ENCODE measurements at regions not wholly inside any gene's neighbourhood (a gene's known extent, or its start where the extent isn't known, plus 50 kb on each side); places are given as distances from the start of the nearest gene placed in this dataset.
A peak's percentile ranks its signal among the peaks of the same experiment; 100 is the strongest.

DNA sequence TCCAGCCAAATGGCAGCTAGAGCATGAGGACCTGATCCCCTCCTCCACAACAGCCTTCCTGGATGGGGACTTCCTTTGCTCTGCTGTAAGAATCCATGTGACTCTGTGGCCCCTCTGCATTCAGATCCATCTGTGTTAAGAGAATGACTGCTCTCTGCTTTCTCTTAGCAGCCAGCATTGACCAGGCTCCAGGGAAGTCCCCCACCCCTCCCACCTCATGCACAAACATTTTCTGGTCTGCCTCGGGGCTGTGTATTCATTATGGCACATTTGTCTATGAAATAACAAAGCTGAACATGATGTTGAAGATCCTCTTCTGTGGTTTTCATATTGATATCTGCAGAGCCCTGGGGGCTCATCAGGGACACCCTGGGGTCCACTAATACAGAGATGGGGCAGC lies 201.7 kb downstream of the NUAK1 start:
- H3K79me2 ChIP-seq (ENCODE audit: control insufficient read depth, insufficient read depth, low read length, poor library complexity), result no peaks in the 10 kb centered on the region
- H3K9ac ChIP-seq (ENCODE audit: low read length), result no peak overlapping the region

DNA sequence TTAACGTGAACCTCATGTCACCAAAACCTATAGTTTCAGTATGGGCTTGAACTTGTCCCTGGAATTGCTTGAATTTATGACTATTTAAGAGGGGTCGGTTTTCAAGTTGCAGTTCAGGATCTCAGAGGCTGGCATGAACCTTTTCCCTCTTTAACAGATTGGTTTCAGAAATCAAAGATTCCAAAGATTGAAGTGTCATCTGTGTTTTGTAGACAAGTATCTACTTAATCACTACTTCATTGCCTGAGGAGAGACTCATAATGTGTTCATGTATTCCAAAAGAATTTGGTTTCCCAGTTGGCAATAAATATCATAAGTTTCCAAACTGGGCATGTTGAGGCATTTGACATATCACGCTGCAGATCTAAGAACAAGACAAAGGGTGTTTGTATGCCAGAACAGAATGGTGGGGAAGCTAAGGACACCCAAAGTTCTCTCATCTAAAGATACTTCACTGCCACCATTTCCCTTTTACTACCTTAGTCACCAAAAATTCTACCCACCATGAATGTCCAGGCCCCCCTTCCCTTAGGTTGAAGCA lies 199.5 kb downstream of the NUAK1 start:
- H2BK120ac ChIP-seq (ENCODE audit: insufficient read depth, low read length, poor library complexity), result no peak overlapping the region
- no peak overlapping the region for H3K18ac ChIP-seq (ENCODE audit: low read length)
- H3K4me1 ChIP-seq (ENCODE audit: control insufficient read depth in 1 of 2, insufficient read depth in 2 of 2, low read length in 2 of 2), result peaks cover 14 to 18% of the 10 kb centered on the region in 2 experiments
- no peak overlapping the region for H3K4ac ChIP-seq (ENCODE audit: low read depth, low read length)
- no peak overlapping the region for H3K23ac ChIP-seq (ENCODE audit: low read length)
- H2BK12ac ChIP-seq (ENCODE audit: low read length), result no peak overlapping the region
- no peak overlapping the region for H3K14ac ChIP-seq (ENCODE audit: low read length)
- H3K9ac ChIP-seq (ENCODE audit: low read length), result no peak overlapping the region
- H3K4me2 ChIP-seq (ENCODE audit: low read length), result no peak overlapping the region
- no peaks in the 10 kb centered on the region for H3K27me3 ChIP-seq (ENCODE audit: insufficient read depth, low read length)
- no peak overlapping the region for H4K12ac ChIP-seq (ENCODE audit: low read depth, low read length)
- no peak overlapping the region for H2AK5ac ChIP-seq (ENCODE audit: low read length)
- no peak overlapping the region for H4K91ac ChIP-seq (ENCODE audit: low read depth, low read length)
- no peak overlapping the region for H4K8ac ChIP-seq (ENCODE audit: low read depth, low read length)
- no CpG with 5 or more reads among the region's 3 CpGs for WGBS (ENCODE audit: extremely low coverage, insufficient coverage, insufficient read length)
- H2AFZ ChIP-seq (ENCODE audit: insufficient read depth, low read length, poor library complexity), result no peak overlapping the region
- no peak overlapping the region for H3K27ac ChIP-seq (ENCODE audit: low read depth, low read length)
- no peak overlapping the region for H3K4me3 ChIP-seq (ENCODE audit: low read depth, low read length)
- DNase-seq, result no peak
- no peaks in the 10 kb centered on the region for H3K79me2 ChIP-seq (ENCODE audit: control insufficient read depth, insufficient read depth, low read length, poor library complexity)
- H3K9me3 ChIP-seq (ENCODE audit: insufficient read depth, low read depth, low read length), result no peaks in the 10 kb centered on the region
- H3K36me3 ChIP-seq (ENCODE audit: control insufficient read depth in 1 of 2, insufficient read depth in 2 of 2, low read length in 2 of 2), result no peaks in the 10 kb centered on the region
- peaks cover 20% of the 10 kb centered on the region for H3K79me1 ChIP-seq (ENCODE audit: low read length)
- H2BK5ac ChIP-seq (ENCODE audit: low read depth, low read length, poor library complexity), result no peak overlapping the region

More for the DNA sequence above, 201.7 kb downstream of the NUAK1 start:
- peak overlapping the region; percentile 81 for H2BK12ac ChIP-seq (ENCODE audit: low read length)
- H3K36me3 ChIP-seq (ENCODE audit: control insufficient read depth in 1 of 2, insufficient read depth in 2 of 2, low read length in 2 of 2), result no peaks in the 10 kb centered on the region
- no peak overlapping the region for H4K8ac ChIP-seq (ENCODE audit: low read depth, low read length)
- no CpG with 5 or more reads among the region's 1 CpG for WGBS (ENCODE audit: extremely low coverage, insufficient coverage, insufficient read length)
- H3K79me1 ChIP-seq (ENCODE audit: low read length), result peaks cover 28% of the 10 kb centered on the region
- no peak overlapping the region for H3K18ac ChIP-seq (ENCODE audit: low read length)
- no peak overlapping the region for H3K4ac ChIP-seq (ENCODE audit: low read depth, low read length)
- H4K91ac ChIP-seq (ENCODE audit: low read depth, low read length), result peak overlapping the region; percentile 20
- H3K27me3 ChIP-seq (ENCODE audit: insufficient read depth, low read length), result no peaks in the 10 kb centered on the region
- no peak overlapping the region for H4K12ac ChIP-seq (ENCODE audit: low read depth, low read length)
- H3K4me2 ChIP-seq (ENCODE audit: low read length), result no peak overlapping the region
- H3K4me1 ChIP-seq (ENCODE audit: control insufficient read depth in 1 of 2, insufficient read depth in 2 of 2, low read length in 2 of 2), result peaks cover 25% of the 10 kb centered on the region in 2 experiments
- no peak overlapping the region for H2AFZ ChIP-seq (ENCODE audit: insufficient read depth, low read length, poor library complexity)
- H3K4me3 ChIP-seq (ENCODE audit: low read depth, low read length), result no peak overlapping the region
- H3K23ac ChIP-seq (ENCODE audit: low read length), result no peak overlapping the region
- peak overlapping the region; percentile 67 for H2AK5ac ChIP-seq (ENCODE audit: low read length)
- H3K27ac ChIP-seq (ENCODE audit: low read depth, low read length), result no peak overlapping the region
- no peak for DNase-seq
- no peaks in the 10 kb centered on the region for H3K9me3 ChIP-seq (ENCODE audit: insufficient read depth, low read depth, low read length)
- H2BK5ac ChIP-seq (ENCODE audit: low read depth, low read length, poor library complexity), result peak overlapping the region; percentile 21
- H3K14ac ChIP-seq (ENCODE audit: low read length), result peak overlapping the region; percentile 13
- H2BK120ac ChIP-seq (ENCODE audit: insufficient read depth, low read length, poor library complexity), result peak overlapping the region; percentile 61

DNA sequence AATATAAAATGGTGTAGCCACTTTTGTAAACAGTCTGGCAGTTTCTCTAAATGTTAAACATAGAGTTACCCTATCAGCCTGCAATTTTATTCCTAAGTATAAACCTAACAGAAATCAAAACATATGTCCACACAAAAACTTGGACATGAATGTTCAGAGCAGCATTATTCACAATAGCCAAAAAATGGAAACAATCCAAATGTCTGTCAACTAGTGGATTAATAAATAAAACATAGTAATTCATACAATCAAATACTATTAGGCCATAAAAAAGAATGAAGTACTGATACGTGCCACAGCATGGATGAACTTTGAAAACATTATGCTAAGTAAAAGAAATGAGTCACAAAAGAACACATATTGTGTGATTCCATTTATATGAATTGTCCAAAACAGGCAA lies 196.5 kb downstream of the NUAK1 start:
- Histone ChIP-seq H3K79me1 (ENCODE audit: low read length) (peaks cover 3% of the 10 kb centered on the region), H3K79me2 (ENCODE audit: control insufficient read depth, insufficient read depth, low read length, poor library complexity) (no peaks in the 10 kb centered on the region), H3K9me3 (ENCODE audit: insufficient read depth, low read depth, low read length) (no peaks in the 10 kb centered on the region), H3K27me3 (ENCODE audit: insufficient read depth, low read length) (no peaks in the 10 kb centered on the region), H2BK120ac (ENCODE audit: insufficient read depth, low read length, poor library complexity) (no peak overlapping the region), H3K18ac (ENCODE audit: low read length) (no peak overlapping the region), H2AFZ (ENCODE audit: insufficient read depth, low read length, poor library complexity) (no peak overlapping the region), H3K4me2 (ENCODE audit: low read length) (no peak overlapping the region), H4K12ac (ENCODE audit: low read depth, low read length) (no peak overlapping the region), H3K14ac (ENCODE audit: low read length) (no peak overlapping the region), H2BK5ac (ENCODE audit: low read depth, low read length, poor library complexity) (no peak overlapping the region), H2BK12ac (ENCODE audit: low read length) (no peak overlapping the region), H3K9ac (ENCODE audit: low read length) (no peak overlapping the region), H4K8ac (ENCODE audit: low read depth, low read length) (no peak overlapping the region), H3K4me1 (ENCODE audit: control insufficient read depth in 1 of 2, insufficient read depth in 2 of 2, low read length in 2 of 2) (peaks cover 0 to 3% of the 10 kb centered on the region in 2 experiments), H4K91ac (ENCODE audit: low read depth, low read length) (no peak overlapping the region), H3K27ac (ENCODE audit: low read depth, low read length) (no peak overlapping the region), H2AK5ac (ENCODE audit: low read length) (no peak overlapping the region), H3K23ac (ENCODE audit: low read length) (no peak overlapping the region), H3K4ac (ENCODE audit: low read depth, low read length) (no peak overlapping the region), H3K4me3 (ENCODE audit: low read depth, low read length) (no peak overlapping the region), H3K36me3 (ENCODE audit: control insufficient read depth in 1 of 2, insufficient read depth in 2 of 2, low read length in 2 of 2) (no peaks in the 10 kb centered on the region)
- no peak for DNase-seq
- no CpG with 5 or more reads among the region's 1 CpG for WGBS (ENCODE audit: extremely low coverage, insufficient coverage, insufficient read length)

DNA sequence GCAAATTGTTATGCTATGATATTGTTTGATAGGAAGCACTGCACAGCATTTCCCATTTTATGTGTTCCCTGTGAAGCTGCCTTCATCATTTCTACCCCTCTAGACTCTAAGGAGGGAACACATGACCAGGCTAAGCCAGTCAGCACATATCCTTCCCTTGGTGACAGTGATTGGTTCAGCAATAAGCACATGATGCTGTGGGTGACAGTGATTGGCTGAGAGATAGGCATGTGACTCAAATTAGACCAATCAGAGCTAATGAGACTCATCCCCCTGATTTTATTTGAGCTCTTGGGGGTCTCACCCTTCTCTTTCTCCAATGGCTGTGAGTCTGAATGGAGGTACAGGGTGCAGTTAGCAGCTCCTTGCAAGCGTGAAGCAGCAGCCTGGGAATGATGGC lies 195.2 kb downstream of the NUAK1 start:
- Histone ChIP-seq H3K14ac (ENCODE audit: low read length) (no peak overlapping the region), H3K4me2 (ENCODE audit: low read length) (no peak overlapping the region), H3K18ac (ENCODE audit: low read length) (no peak overlapping the region), H3K36me3 (ENCODE audit: control insufficient read depth in 1 of 2, insufficient read depth in 2 of 2, low read length in 2 of 2) (no peaks in the 10 kb centered on the region), H4K8ac (ENCODE audit: low read depth, low read length) (no peak overlapping the region), H3K4me3 (ENCODE audit: low read depth, low read length) (no peak overlapping the region), H3K79me1 (ENCODE audit: low read length) (peaks cover 3% of the 10 kb centered on the region), H2BK120ac (ENCODE audit: insufficient read depth, low read length, poor library complexity) (no peak overlapping the region), H3K23ac (ENCODE audit: low read length) (no peak overlapping the region), H4K91ac (ENCODE audit: low read depth, low read length) (no peak overlapping the region), H3K27ac (ENCODE audit: low read depth, low read length) (no peak overlapping the region), H3K79me2 (ENCODE audit: control insufficient read depth, insufficient read depth, low read length, poor library complexity) (no peaks in the 10 kb centered on the region), H3K9ac (ENCODE audit: low read length) (no peak overlapping the region), H4K12ac (ENCODE audit: low read depth, low read length) (no peak overlapping the region), H2AK5ac (ENCODE audit: low read length) (no peak overlapping the region), H3K27me3 (ENCODE audit: insufficient read depth, low read length) (no peaks in the 10 kb centered on the region), H3K4me1 (ENCODE audit: control insufficient read depth in 1 of 2, insufficient read depth in 2 of 2, low read length in 2 of 2) (peaks cover 0 to 3% of the 10 kb centered on the region in 2 experiments), H2BK12ac (ENCODE audit: low read length) (no peak overlapping the region), H2BK5ac (ENCODE audit: low read depth, low read length, poor library complexity) (no peak overlapping the region), H3K9me3 (ENCODE audit: insufficient read depth, low read depth, low read length) (no peaks in the 10 kb centered on the region), H2AFZ (ENCODE audit: insufficient read depth, low read length, poor library complexity) (no peak overlapping the region), H3K4ac (ENCODE audit: low read depth, low read length) (no peak overlapping the region)
- WGBS (ENCODE audit: extremely low coverage, insufficient coverage, insufficient read length), result no CpG with 5 or more reads among the region's 1 CpG
- DNase-seq, result no peak
